GM12878 (cell line): ENCODE measurements at regions not wholly inside any gene's neighbourhood (a gene's known extent, or its start where the extent isn't known, plus 50 kb on each side); places are given as distances from the start of the nearest gene placed in this dataset.

ENCODE experiments used
- ATAC-seq: fragments of 200-7000 bp; cut with Tn5 transposase; 3 replicates; pipeline ENCODE4 v1.9.1; 2020; ENCODE audit warnings: mild to moderate bottlenecking, moderate library complexity
- BruUV-seq: library from RNA; stranded (reverse); fragments of 400-500 nt; replicated peaks from 2 replicates; lab custom pipeline; 2021; lab: Mats Ljungman, UMichigan
- CTCF ChIA-PET: fragments of 300-600 bp; sonication (Branson Sonifier 250); formaldehyde crosslinking; extraction: SDS; loops from one replicate; lab custom pipeline; 2021; ENCODE audit warnings: inconsistent platforms; lab: Yijun Ruan, JAX
- POLR2A ChIA-PET: fragments of 350-600 bp; formaldehyde crosslinking; extraction: SDS; loops from one replicate; lab custom pipeline; 2021; ENCODE audit warnings: inconsistent platforms; lab: Charles Lee
- RAD21 ChIA-PET: fragments of 300-600 bp; sonication (Branson Sonifier 250); formaldehyde crosslinking; loops from one replicate; lab custom pipeline; 2023; ENCODE audit warnings: antibody characterized with exemption; ENCODE audit not compliant: unreplicated experiment; lab: Charles Lee
- SMC1A ChIA-PET: fragments of 300-600 bp; sonication (Branson Sonifier 250); formaldehyde crosslinking; loops from one replicate; lab custom pipeline; 2023; ENCODE audit not compliant: unreplicated experiment, uncharacterized antibody; lab: Charles Lee
- DNase-seq: peaks from one replicate; pipeline ENCODE4 v3.0.0-alpha.2; 2011; ENCODE audit warnings: low read depth, low spot score
- FAIRE-seq: peaks from 3 replicates; lab custom pipeline; 2011; peaks lifted over from hg19 to GRCh38; lab: Jason Lieb, UNC
- H2AFZ ChIP-seq: 2 replicates; pipeline ENCODE4 v1.6.0; 2011; ENCODE audit warnings: low read depth, low read length, control low read depth; ENCODE audit not compliant: control insufficient read depth
- H3K27ac ChIP-seq: 2 replicates; pipeline ENCODE4 v1.5.1; 2011; ENCODE audit warnings: control low read depth; ENCODE audit not compliant: control insufficient read depth, insufficient read depth
- H3K27me3 ChIP-seq, 2 experiments: replicated peaks in 1 of 2; 2 replicates each; pipeline versions ENCODE4 v1.6.0 to v1.6.1; 2011; ENCODE audit warnings: low read length in 1 of 2; ENCODE audit not compliant: control insufficient read depth in 2 of 2, insufficient read depth in 2 of 2
- H3K36me3 ChIP-seq, 2 experiments: 2 replicates each; pipeline ENCODE4 v1.5.1; 2011; ENCODE audit warnings: low read length in 1 of 2; ENCODE audit not compliant: control insufficient read depth in 2 of 2, insufficient read depth in 2 of 2
- H3K4me1 ChIP-seq: 2 replicates; pipeline ENCODE4 v1.6.1; 2011; ENCODE audit warnings: mild to moderate bottlenecking, low read length, moderate library complexity, mixed read lengths; ENCODE audit not compliant: control insufficient read depth, insufficient read depth
- H3K4me2 ChIP-seq: 2 replicates; pipeline ENCODE4 v1.6.0; 2011; ENCODE audit warnings: control low read depth; ENCODE audit not compliant: control insufficient read depth, insufficient read depth
- H3K4me3 ChIP-seq: fragments of 200-600 bp; sonication (generic); 2 replicates; pipeline ENCODE4 v1.5.1; 2016
- H3K79me2 ChIP-seq: 2 replicates; pipeline ENCODE4 v1.6.0; 2011; ENCODE audit warnings: low read length; ENCODE audit not compliant: control insufficient read depth, insufficient read depth
- H3K9ac ChIP-seq: 2 replicates; pipeline ENCODE4 v1.8.0; 2011; ENCODE audit warnings: low read length, control low read depth, mixed read lengths; ENCODE audit not compliant: control insufficient read depth, insufficient read depth
- H3K9me3 ChIP-seq: replicated peaks from 3 replicates; pipeline ENCODE4 v1.5.1; 2011; ENCODE audit warnings: mild to moderate bottlenecking, low read length; ENCODE audit not compliant: control insufficient read depth, insufficient read depth
- H4K20me1 ChIP-seq: 2 replicates; pipeline ENCODE4 v1.6.0; 2011; ENCODE audit not compliant: control insufficient read depth, insufficient read depth
- ATF2 ChIP-seq: IDR thresholded peaks from 2 replicates; pipeline ENCODE4 v1.6.1; 2012; ENCODE audit warnings: low read length, inconsistent platforms
- FOS ChIP-seq: IDR thresholded peaks from 3 replicates; pipeline ENCODE4 v1.6.1; 2011; ENCODE audit warnings: borderline replicate concordance; ENCODE audit not compliant: insufficient read length; ENCODE audit errors: extremely low read depth
- IRF3 ChIP-seq: fragments of 450-650 bp; IDR thresholded peaks from 2 replicates; pipeline ENCODE4 v1.6.1; 2014; ENCODE audit warnings: mild to moderate bottlenecking
- IRF5 ChIP-seq: fragments of 450-650 bp; IDR thresholded peaks from 2 replicates; pipeline ENCODE4 v1.6.1; 2017; ENCODE audit warnings: borderline replicate concordance
- KDM1A ChIP-seq: fragments of 200-600 bp; sonication (generic); IDR thresholded peaks from 2 replicates; pipeline ENCODE4 v1.6.1; 2016; ENCODE audit warnings: borderline replicate concordance
- RAD51 ChIP-seq: fragments of 450-650 bp; IDR thresholded peaks from 2 replicates; pipeline ENCODE4 v1.6.1; 2016; ENCODE audit warnings: moderate library complexity, mild to moderate bottlenecking, inconsistent platforms
- RFX5 ChIP-seq: IDR thresholded peaks from 2 replicates; pipeline ENCODE4 v1.6.1; 2011; ENCODE audit warnings: low read depth, low read length, improper control_type of control experiment
- SREBF2 ChIP-seq: IDR thresholded peaks from 2 replicates; pipeline ENCODE4 v1.6.1; 2012; ENCODE audit warnings: mild to moderate bottlenecking, low read length
- ZNF687 ChIP-seq: fragments of 450-650 bp; IDR thresholded peaks from 2 replicates; pipeline ENCODE4 v1.6.1; 2017; ENCODE audit warnings: mild to moderate bottlenecking, moderate library complexity
- WGBS: methylation state at CpG from one replicate; pipeline ENCODE4 v1.1.6; 2016; ENCODE audit warnings: low lambda C conversion rate; ENCODE audit not compliant: insufficient replicate concordance, insufficient coverage; ENCODE audit errors: missing lambda C conversion rate; 5-methylcytosine and 5-hydroxymethylcytosine counted together
- in situ Hi-C: fragments of 300-500 bp; cut with MboI; formaldehyde crosslinking; loops from 9 replicates; pipeline ENCODE4 v1.14.3; 2018; ENCODE audit warnings: mixed read lengths
- intact Hi-C: fragments of 100-400 bp; cut with micrococcal nuclease; formaldehyde crosslinking; loops from one replicate; pipeline ENCODE4 v1.14.2; 2022; ENCODE audit not compliant: unreplicated experiment

- in situ Hi-C loops (no loop called here), intact Hi-C loops (no loop called here)
- Histone ChIP-seq H2AFZ (no peak overlapping the region), H4K20me1 (no peaks in the 10 kb centered on the region), H3K79me2 (no peaks in the 10 kb centered on the region), H3K4me2 (no peak overlapping the region), H3K9me3 (no peaks in the 10 kb centered on the region), H3K4me1 (no peaks in the 10 kb centered on the region), H3K27me3 (no peaks in the 10 kb centered on the region), H3K9ac (no peak overlapping the region), H3K4me3 (no peak overlapping the region)
- 0% methylated on average over 1 of the region's 1 CpG for WGBS
- FAIRE-seq (no peak), ATAC-seq (no peak), DNase-seq (no peak)
- BruUV-seq, result no TSS peak
- SMC1A ChIA-PET, result no interaction called here
- CTCF ChIA-PET, result no interaction called here
- TF ChIP-seq RFX5, result no peak
- TF ChIP-seq RAD51, result no peak
- TF ChIP-seq, all 136 proteins: peak for 0
- ChIA-PET POLR2A (no interaction called here), RAD21 (no interaction called here)
- no peaks in the 10 kb centered on the region for H3K36me3 ChIP-seq
- H3K27ac ChIP-seq, result no peak overlapping the region
Measured at GRCh38 chr2:57146951-57147350, 899.7 kb upstream of the VRK2 start.

- H3K4me2 ChIP-seq, result no peak overlapping the region
- BruUV-seq, result no TSS peak
- H3K9ac ChIP-seq, result no peak overlapping the region
- WGBS, result 25% methylated on average over 2 of the region's 2 CpGs
- no peaks in the 10 kb centered on the region for H3K36me3 ChIP-seq
- no peak overlapping the region for H2AFZ ChIP-seq
- ChIA-PET RAD21 (no interaction called here), CTCF (no interaction called here), SMC1A (no interaction called here), POLR2A (interaction anchor here (1.2 kb wide), 1 partner anchor 11 kb away, joined by 4 read pairs; no protein-coding TSS in a partner anchor)
- ATAC-seq, result no peak
- no peaks in the 10 kb centered on the region for H3K4me1 ChIP-seq
- H4K20me1 ChIP-seq, result no peaks in the 10 kb centered on the region
- no peak for DNase-seq
- no peaks in the 10 kb centered on the region for H3K9me3 ChIP-seq
- H3K27ac ChIP-seq, result no peak overlapping the region
- H3K4me3 ChIP-seq, result no peak overlapping the region
- intact Hi-C loops (no loop called here), in situ Hi-C loops (no loop called here)
- no peaks in the 10 kb centered on the region for H3K79me2 ChIP-seq
- H3K27me3 ChIP-seq, result no peaks in the 10 kb centered on the region
- FAIRE-seq, result no peak
- TF ChIP-seq KDM1A (no peak), ZNF687 (no peak), ATF2 (no peak), IRF3 (no peak), IRF5 (no peak), SREBF2 (no peak), FOS (no peak)
Measured at GRCh38 chr2:57156231-57156924, 890.2 kb upstream of the VRK2 start.
